Dendritic cell treated with granulocyte-macrophage colony-stimulating factor and Interleukin-4, amounts not matched to agents 40 ng/mL and 50 ng/mL, for 4 days (primary cell): ENCODE measurements at regions not wholly inside any gene's neighbourhood (a gene's known extent, or its start where the extent isn't known, plus 50 kb on each side); places are given as distances from the start of the nearest gene placed in this dataset.

Experiments
- H3K27ac Mint-ChIP-seq: one replicate; pipeline ENCODE4 v1.8.0; 2022; ENCODE audit warnings: mild to moderate bottlenecking, mixed read lengths
- H3K27me3 Mint-ChIP-seq: one replicate; pipeline ENCODE4 v1.8.0; 2022; ENCODE audit warnings: mild to moderate bottlenecking, mixed read lengths
- H3K36me3 Mint-ChIP-seq: one replicate; pipeline ENCODE4 v1.8.0; 2022; ENCODE audit warnings: low read depth, mixed read lengths
- H3K4me1 Mint-ChIP-seq: one replicate; pipeline ENCODE4 v1.8.0; 2022; ENCODE audit warnings: low read depth, mixed read lengths
- H3K4me3 Mint-ChIP-seq: one replicate; pipeline ENCODE4 v1.8.0; 2022; ENCODE audit warnings: mild to moderate bottlenecking, moderate library complexity, mixed read lengths
- H3K9me3 Mint-ChIP-seq: one replicate; pipeline ENCODE4 v1.8.0; 2022; ENCODE audit warnings: mixed read lengths
- intact Hi-C: fragments of 100-400 bp; cut with micrococcal nuclease; formaldehyde crosslinking; loops from one replicate; pipeline ENCODE4 v1.15.0; 2022

DNA sequence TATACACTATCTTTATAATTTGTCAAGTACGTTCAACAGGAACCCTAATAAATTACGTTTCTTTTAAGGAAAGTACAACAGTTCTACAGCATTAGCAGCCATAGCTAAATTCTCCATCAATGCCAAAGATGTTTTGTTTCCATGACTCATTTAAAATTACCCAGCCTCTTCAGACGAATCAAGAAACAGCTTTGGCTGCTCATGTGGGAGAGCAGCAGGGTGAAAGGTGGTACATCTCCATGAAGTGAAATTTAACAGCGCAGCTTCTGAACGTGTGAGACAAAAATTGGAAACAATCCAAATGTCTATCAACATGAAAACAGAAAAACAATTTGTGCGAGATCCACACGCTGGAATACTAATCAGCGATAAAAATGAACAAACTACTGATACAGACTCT lies 327.3 kb upstream of the CDH6 start:
- Mint-ChIP-seq H3K9me3 (peaks cover 18% of the 10 kb centered on the region), H3K27me3 (no peaks in the 10 kb centered on the region), H3K36me3 (no peaks in the 10 kb centered on the region), H3K4me1 (no peaks in the 10 kb centered on the region), H3K27ac (no peak overlapping the region), H3K4me3 (no peak overlapping the region)
- intact Hi-C loops = no loop called here

- H3K4me1 Mint-ChIP-seq = no peaks in the 10 kb centered on the region
- no peak overlapping the region for H3K27ac Mint-ChIP-seq
- H3K36me3 Mint-ChIP-seq = no peaks in the 10 kb centered on the region
- H3K4me3 Mint-ChIP-seq = no peak overlapping the region
- H3K9me3 Mint-ChIP-seq = peaks cover 22% of the 10 kb centered on the region
- H3K27me3 Mint-ChIP-seq = no peaks in the 10 kb centered on the region
- intact Hi-C loops = no loop called here
Measured at GRCh38 chr5:30856242-30856641, 337.2 kb upstream of the CDH6 start.

DNA sequence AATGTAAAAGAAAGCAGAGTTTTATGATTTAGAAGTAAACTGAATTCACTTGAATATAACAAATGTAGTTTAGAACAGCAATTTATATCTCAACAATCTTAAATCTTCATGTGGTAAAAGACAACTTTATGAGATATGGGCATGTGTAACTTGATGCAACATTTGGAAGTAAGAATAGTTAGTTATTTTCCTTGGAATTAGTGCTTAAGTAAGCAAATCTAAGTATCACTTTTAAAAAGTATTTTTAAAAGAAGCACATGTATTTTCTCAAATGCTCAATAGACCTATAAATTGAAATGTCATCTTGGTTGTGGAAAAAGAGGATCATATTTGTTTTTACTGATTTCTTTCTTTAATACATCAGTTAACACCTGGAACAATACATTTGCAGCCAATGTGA lies 340.3 kb upstream of the CDH6 start:
- H3K36me3 Mint-ChIP-seq = no peaks in the 10 kb centered on the region

DNA sequence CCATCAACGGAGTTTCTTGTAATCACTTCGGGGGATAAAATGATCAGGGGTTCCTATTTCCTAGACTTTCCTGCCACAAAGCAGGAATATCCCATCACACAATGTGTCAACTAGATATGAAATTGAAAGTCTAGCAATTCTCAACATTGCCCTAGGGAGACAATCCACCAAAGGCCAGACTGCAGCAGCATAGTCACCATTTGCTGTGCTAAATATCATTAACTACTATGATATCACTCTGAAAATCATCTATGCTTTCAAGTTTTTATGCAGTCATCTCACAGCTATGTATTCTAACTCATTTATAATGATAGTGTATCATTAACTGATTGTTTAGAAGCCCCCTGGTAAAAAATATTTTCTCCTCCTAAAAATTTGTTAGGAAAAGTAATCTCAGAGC lies 342.6 kb upstream of the CDH6 start:
- Mint-ChIP-seq H3K27ac (no peak overlapping the region), H3K4me1 (no peaks in the 10 kb centered on the region), H3K36me3 (no peaks in the 10 kb centered on the region), H3K27me3 (no peaks in the 10 kb centered on the region), H3K4me3 (no peak overlapping the region), H3K9me3 (no peaks in the 10 kb centered on the region)
- intact Hi-C loops = no loop called here

More for the DNA sequence above, 340.3 kb upstream of the CDH6 start:
- Mint-ChIP-seq H3K27me3 (no peaks in the 10 kb centered on the region), H3K4me1 (no peaks in the 10 kb centered on the region), H3K9me3 (peaks cover 11% of the 10 kb centered on the region), H3K27ac (no peak overlapping the region), H3K4me3 (no peak overlapping the region)
- intact Hi-C loops = no loop called here

- intact Hi-C loops = no loop called here
- Mint-ChIP-seq H3K27me3 (no peaks in the 10 kb centered on the region), H3K4me3 (no peak overlapping the region), H3K9me3 (no peaks in the 10 kb centered on the region), H3K4me1 (no peaks in the 10 kb centered on the region), H3K36me3 (no peaks in the 10 kb centered on the region), H3K27ac (no peak overlapping the region)
Measured at GRCh38 chr5:30849931-30850710, 343.4 kb upstream of the CDH6 start.

- Mint-ChIP-seq H3K9me3 (peaks cover 11% of the 10 kb centered on the region), H3K4me3 (no peak overlapping the region), H3K36me3 (no peaks in the 10 kb centered on the region), H3K4me1 (no peaks in the 10 kb centered on the region), H3K27ac (no peak overlapping the region), H3K27me3 (no peaks in the 10 kb centered on the region)
- intact Hi-C loops = no loop called here
Measured at GRCh38 chr5:30846171-30846570, 347.3 kb upstream of the CDH6 start.

DNA sequence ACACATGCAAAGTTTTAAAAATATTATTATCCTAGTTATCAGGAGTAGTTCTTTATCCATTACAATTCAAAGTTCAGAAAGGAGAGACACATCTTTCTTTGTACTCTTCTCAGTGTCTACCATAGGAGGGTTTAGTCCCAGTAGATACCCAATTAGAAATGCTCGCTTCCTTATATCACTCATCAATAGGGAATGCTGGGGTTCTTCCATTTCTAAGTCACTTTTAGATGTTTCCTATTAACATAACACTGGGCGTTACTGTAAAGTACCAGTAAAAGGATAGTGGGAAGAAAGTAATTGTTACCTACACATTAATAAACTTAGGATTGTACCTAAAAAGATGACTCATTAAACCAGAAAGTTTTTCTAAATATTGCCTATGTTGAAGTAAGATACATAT lies 348.3 kb upstream of the CDH6 start:
- H3K27me3 Mint-ChIP-seq = no peaks in the 10 kb centered on the region
- intact Hi-C loops = no loop called here
- H3K4me1 Mint-ChIP-seq = no peaks in the 10 kb centered on the region
- H3K4me3 Mint-ChIP-seq = no peak overlapping the region
- H3K27ac Mint-ChIP-seq = no peak overlapping the region
- H3K9me3 Mint-ChIP-seq = peaks cover 17% of the 10 kb centered on the region
- H3K36me3 Mint-ChIP-seq = no peaks in the 10 kb centered on the region

DNA sequence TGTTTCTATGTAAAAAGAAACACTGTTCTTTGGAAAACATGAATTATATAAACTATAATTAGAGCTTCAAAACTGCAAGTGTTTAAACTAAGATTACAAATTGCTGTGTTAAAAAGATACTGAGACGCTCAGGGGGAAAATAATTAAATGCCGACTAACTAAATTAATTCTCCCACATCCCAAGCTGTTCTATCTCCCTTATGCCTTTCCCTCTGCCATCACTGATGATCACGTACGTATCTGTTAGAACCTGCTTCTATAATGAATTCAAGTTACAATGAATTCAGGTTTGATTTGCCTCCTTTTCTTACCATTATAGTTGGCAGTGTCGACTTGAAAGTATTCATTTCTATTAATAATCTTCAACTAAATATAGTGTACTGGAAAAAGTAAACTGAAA lies 349.9 kb upstream of the CDH6 start:
- Mint-ChIP-seq H3K27ac (no peak overlapping the region), H3K36me3 (no peaks in the 10 kb centered on the region), H3K4me3 (no peak overlapping the region), H3K9me3 (peaks cover 17% of the 10 kb centered on the region), H3K27me3 (no peaks in the 10 kb centered on the region), H3K4me1 (no peaks in the 10 kb centered on the region)
- intact Hi-C loops = no loop called here

GRCh38 chr5:30839956-30840355 lies 353.5 kb upstream of the CDH6 start:
- intact Hi-C loops = no loop called here
- H3K27ac Mint-ChIP-seq = no peak overlapping the region

GRCh38 chr5:30838936-30839496 lies 354.5 kb upstream of the CDH6 start:
- Mint-ChIP-seq H3K9me3 (peaks cover 49% of the 10 kb centered on the region), H3K4me1 (no peaks in the 10 kb centered on the region), H3K4me3 (no peak overlapping the region), H3K27ac (no peak overlapping the region), H3K36me3 (no peaks in the 10 kb centered on the region), H3K27me3 (no peaks in the 10 kb centered on the region)
- intact Hi-C loops = no loop called here

More at GRCh38 chr5:30839956-30840355, 353.5 kb upstream of the CDH6 start:
- Mint-ChIP-seq H3K27me3 (no peaks in the 10 kb centered on the region), H3K4me3 (no peak overlapping the region), H3K4me1 (no peaks in the 10 kb centered on the region), H3K36me3 (no peaks in the 10 kb centered on the region), H3K9me3 (peaks cover 45% of the 10 kb centered on the region)

- H3K27ac Mint-ChIP-seq = no peak overlapping the region
- H3K4me1 Mint-ChIP-seq = no peaks in the 10 kb centered on the region
- intact Hi-C loops = no loop called here
- H3K27me3 Mint-ChIP-seq = no peaks in the 10 kb centered on the region
- H3K9me3 Mint-ChIP-seq = peaks cover 29% of the 10 kb centered on the region
- no peaks in the 10 kb centered on the region for H3K36me3 Mint-ChIP-seq
- H3K4me3 Mint-ChIP-seq = no peak overlapping the region
Measured at GRCh38 chr5:30832519-30832918, 361.0 kb upstream of the CDH6 start.

DNA sequence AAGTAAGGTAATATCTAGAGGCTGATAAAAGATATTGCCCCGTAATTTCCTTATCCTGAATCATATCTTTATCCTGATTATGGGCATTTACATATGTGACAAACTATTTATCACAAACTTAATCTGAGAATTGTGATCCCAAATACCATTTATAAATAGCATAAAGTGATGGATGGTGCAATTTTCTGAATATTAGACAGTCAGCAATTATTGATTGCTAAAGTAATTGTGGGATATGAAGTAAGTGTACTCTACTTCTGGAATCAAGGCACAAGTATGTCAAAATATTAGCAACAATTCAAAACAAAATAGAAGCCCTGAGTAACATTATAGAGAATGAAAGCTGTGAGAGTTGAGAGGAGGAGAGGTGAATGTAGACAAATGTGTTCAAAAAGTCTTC lies 361.9 kb upstream of the CDH6 start:
- intact Hi-C loops = no loop called here
- no peak overlapping the region for H3K27ac Mint-ChIP-seq

GRCh38 chr5:30831123-30831522 lies 362.4 kb upstream of the CDH6 start:
- H3K9me3 Mint-ChIP-seq = peaks cover 26% of the 10 kb centered on the region
- H3K27ac Mint-ChIP-seq = no peak overlapping the region
- no peaks in the 10 kb centered on the region for H3K4me1 Mint-ChIP-seq
- no peak overlapping the region for H3K4me3 Mint-ChIP-seq
- intact Hi-C loops = no loop called here
- no peaks in the 10 kb centered on the region for H3K27me3 Mint-ChIP-seq
- H3K36me3 Mint-ChIP-seq = no peaks in the 10 kb centered on the region

More for the DNA sequence above, 361.9 kb upstream of the CDH6 start:
- no peaks in the 10 kb centered on the region for H3K4me1 Mint-ChIP-seq
- H3K9me3 Mint-ChIP-seq = peaks cover 29% of the 10 kb centered on the region
- no peaks in the 10 kb centered on the region for H3K27me3 Mint-ChIP-seq
- no peaks in the 10 kb centered on the region for H3K36me3 Mint-ChIP-seq
- no peak overlapping the region for H3K4me3 Mint-ChIP-seq

GRCh38 chr5:30811298-30811697 lies 382.2 kb upstream of the CDH6 start:
- Mint-ChIP-seq H3K4me3 (no peak overlapping the region), H3K27me3 (no peaks in the 10 kb centered on the region), H3K9me3 (peaks cover 28% of the 10 kb centered on the region), H3K36me3 (no peaks in the 10 kb centered on the region), H3K4me1 (no peaks in the 10 kb centered on the region), H3K27ac (no peak overlapping the region)
- intact Hi-C loops = no loop called here

DNA sequence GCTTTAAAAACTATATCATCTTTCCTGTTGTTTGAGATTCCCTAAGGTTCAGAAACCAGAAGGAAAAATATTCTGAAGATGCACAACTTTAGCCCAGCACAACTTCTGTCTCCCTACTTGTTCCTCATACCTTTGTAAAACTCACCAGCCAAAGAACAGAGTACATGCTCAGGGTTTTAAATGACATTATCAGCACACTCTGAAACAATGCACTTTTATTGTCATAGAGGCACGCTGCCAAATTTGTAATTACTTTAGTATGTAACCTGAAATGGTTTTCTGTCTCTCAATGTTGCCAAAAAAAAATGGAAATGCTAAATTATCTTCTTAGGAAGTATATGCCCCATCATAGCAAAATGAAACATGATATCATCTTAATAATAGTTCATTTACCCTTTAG lies 383.6 kb upstream of the CDH6 start:
- intact Hi-C loops = no loop called here
- Mint-ChIP-seq H3K9me3 (peaks cover 22% of the 10 kb centered on the region), H3K36me3 (no peaks in the 10 kb centered on the region), H3K4me3 (no peak overlapping the region), H3K27me3 (no peaks in the 10 kb centered on the region), H3K27ac (no peak overlapping the region), H3K4me1 (no peaks in the 10 kb centered on the region)
